SK-N-MC (cell line): ENCODE measurements at regions not wholly inside any gene's neighbourhood (a gene's known extent, or its start where the extent isn't known, plus 50 kb on each side); places are given as distances from the start of the nearest gene placed in this dataset.

ENCODE experiments used
- EZH2 ChIP-seq: fragments of 200-600 bp; sonication (generic); IDR thresholded peaks from one replicate; pipeline ENCODE4 v1.6.1; 2017; ENCODE audit warnings: antibody characterized with exemption
- POLR2AphosphoS5 ChIP-seq: IDR thresholded peaks from 2 replicates; pipeline ENCODE4 v1.6.1; 2012; ENCODE audit warnings: mild to moderate bottlenecking, low read depth, low read length, borderline replicate concordance

GRCh38 chr2:147408357-147408756 lies 436.5 kb upstream of the ACVR2A start:
- TF ChIP-seq POLR2AphosphoS5 (no peak), EZH2 (no peak)
